CD14-positive monocyte (primary cell): ENCODE measurements at regions not wholly inside any gene's neighbourhood (a gene's known extent, or its start where the extent isn't known, plus 50 kb on each side); places are given as distances from the start of the nearest gene placed in this dataset.

Experiments
- DNase-seq, 3 donors: peaks; one replicate each; pipeline ENCODE4 v3.0.0-alpha.2; 2011 to 2022
- H2AFZ ChIP-seq: 2 replicates; pipeline ENCODE4 v1.6.0; 2012; ENCODE audit warnings: mild to moderate bottlenecking, low read depth, low read length, inconsistent platforms; ENCODE audit not compliant: insufficient read depth, poor library complexity, severe bottlenecking
- H3K27ac ChIP-seq, 2 donors: 1 replicate in 1 of 2; 2 replicates in 1 of 2; pipeline ENCODE4 v1.5.1; 2012 to 2013; ENCODE audit warnings: low read length in 2 of 2, control low read depth in 1 of 2, inconsistent platforms in 1 of 2, low read depth in 1 of 2, mild to moderate bottlenecking in 1 of 2
- H3K27me3 ChIP-seq, 2 donors: one replicate each; pipeline versions ENCODE4 v1.6.0 to v1.6.1; 2011 to 2013; ENCODE audit warnings: low read length in 2 of 2; ENCODE audit not compliant: control insufficient read depth in 2 of 2, insufficient read depth in 2 of 2
- H3K36me3 ChIP-seq, 2 donors: replicated peaks in 1 of 2; 1 replicate in 1 of 2; 2 replicates in 1 of 2; pipeline versions ENCODE4 v1.5.1 to v1.6.1; 2012 to 2013; ENCODE audit warnings: low read length in 2 of 2, control low read depth in 1 of 2, inconsistent platforms in 1 of 2, mild to moderate bottlenecking in 1 of 2; ENCODE audit not compliant: insufficient read depth in 2 of 2, control insufficient read depth in 1 of 2
- H3K4me1 ChIP-seq, 2 donors: 1 replicate in 1 of 2; 2 replicates in 1 of 2; pipeline versions ENCODE4 v1.5.1 to v1.6.1; 2012 to 2013; ENCODE audit warnings: low read length in 2 of 2, control low read depth in 1 of 2, inconsistent platforms in 1 of 2, mild to moderate bottlenecking in 1 of 2, moderate library complexity in 1 of 2; ENCODE audit not compliant: insufficient read depth in 2 of 2, control insufficient read depth in 1 of 2
- H3K4me2 ChIP-seq: replicated peaks from 2 replicates; pipeline ENCODE3; 2012; ENCODE audit warnings: low read length, moderate library complexity, mild to moderate bottlenecking; ENCODE audit not compliant: poor library complexity, severe bottlenecking; ENCODE audit errors: extremely low read depth
- H3K4me3 ChIP-seq, 3 experiments: fragments of 200-600 bp in 1 of 3; sonication (generic) in 1 of 3; replicated peaks in 1 of 3; 1 replicate in 2 of 3; 2 replicates in 1 of 3; pipeline ENCODE4 v1.5.1; 2011 to 2013; ENCODE audit warnings: low read length in 3 of 3, mild to moderate bottlenecking in 3 of 3, control low read depth in 2 of 3, low read depth in 2 of 3, inconsistent platforms in 1 of 3, moderate library complexity in 1 of 3
- H3K79me2 ChIP-seq: 2 replicates; pipeline ENCODE4 v1.6.0; 2012; ENCODE audit warnings: mild to moderate bottlenecking, control low read depth, inconsistent platforms, low read length, moderate library complexity; ENCODE audit not compliant: insufficient read depth
- H3K9ac ChIP-seq: 2 replicates; pipeline ENCODE4 v1.6.0; 2017; ENCODE audit warnings: low read length, mild to moderate bottlenecking; ENCODE audit not compliant: insufficient read depth, poor library complexity, severe bottlenecking
- H3K9me3 ChIP-seq, 2 donors: replicated peaks in 1 of 2; 1 replicate in 1 of 2; 2 replicates in 1 of 2; pipeline versions ENCODE4 v1.5.1 to v1.6.1; 2012 to 2013; ENCODE audit warnings: low read length in 2 of 2, control low read depth in 1 of 2; ENCODE audit not compliant: control insufficient read depth in 1 of 2, insufficient read depth in 1 of 2
- H4K20me1 ChIP-seq: 2 replicates; pipeline ENCODE4 v1.6.0; 2012; ENCODE audit warnings: mild to moderate bottlenecking, low read length, control low read depth, moderate library complexity; ENCODE audit not compliant: insufficient read depth
- H3K27ac Mint-ChIP-seq, 7 donors: one replicate each; pipeline ENCODE4 v1.8.0; 2020; ENCODE audit warnings: mild to moderate bottlenecking in 7 of 7, mixed read lengths in 7 of 7, moderate library complexity in 6 of 7, inconsistent platforms in 2 of 7
- H3K27me3 Mint-ChIP-seq, 3 donors: one replicate each; pipeline ENCODE4 v1.8.0; 2021 to 2022; ENCODE audit warnings: low read depth in 3 of 3, mild to moderate bottlenecking in 3 of 3, mixed read lengths in 3 of 3, moderate library complexity in 3 of 3, inconsistent platforms in 1 of 3
- H3K36me3 Mint-ChIP-seq, 2 donors: one replicate each; pipeline ENCODE4 v1.8.0; 2020; ENCODE audit warnings: mixed read lengths in 2 of 2, inconsistent platforms in 1 of 2, mild to moderate bottlenecking in 1 of 2
- H3K4me1 Mint-ChIP-seq: one replicate; pipeline ENCODE4 v1.8.0; 2020; ENCODE audit warnings: mild to moderate bottlenecking, mixed read lengths
- H3K4me3 Mint-ChIP-seq, 2 donors: one replicate each; pipeline ENCODE4 v1.8.0; 2020; ENCODE audit warnings: mild to moderate bottlenecking in 2 of 2, mixed read lengths in 2 of 2, moderate library complexity in 1 of 2
- H3K9me3 Mint-ChIP-seq, 7 donors: one replicate each; pipeline ENCODE4 v1.8.0; 2020 to 2022; ENCODE audit warnings: mixed read lengths in 7 of 7, mild to moderate bottlenecking in 6 of 7, moderate library complexity in 6 of 7, inconsistent platforms in 2 of 7
- CTCF ChIP-seq: fragments of 200-600 bp; IDR thresholded peaks from one replicate; pipeline ENCODE4 v1.8.0; 2022; ENCODE audit warnings: antibody characterized with exemption, mild to moderate bottlenecking
- WGBS: methylation state at CpG from one replicate; pipeline ENCODE4 v1.1.5; 2013; ENCODE audit warnings: missing lambda C conversion rate; ENCODE audit not compliant: insufficient coverage; 5-methylcytosine and 5-hydroxymethylcytosine counted together
- intact Hi-C, 2 donors: fragments of 100-400 bp; cut with micrococcal nuclease; formaldehyde crosslinking; loops; one replicate each; pipeline versions ENCODE4 v1.15.0 to v1.15.1; 2023

- Mint-ChIP-seq H3K4me1 (no peaks in the 10 kb centered on the region), H3K27ac (no peak overlapping the region), H3K9me3 (peaks cover 0 to 3% (median 0%) of the 10 kb centered on the region in 7 donors), H3K27me3 (peaks cover 8 to 17% (median 15%) of the 10 kb centered on the region in 3 donors), H3K4me3 (no peak overlapping the region), H3K36me3 (no peaks in the 10 kb centered on the region)
- Histone ChIP-seq H3K27me3 (no peaks in the 10 kb centered on the region), H2AFZ (no peak overlapping the region), H3K79me2 (no peaks in the 10 kb centered on the region), H3K9ac (no peak overlapping the region), H4K20me1 (no peaks in the 10 kb centered on the region), H3K4me2 (no peak overlapping the region), H3K27ac (no peak overlapping the region), H3K9me3 (no peaks in the 10 kb centered on the region), H3K4me3 (no peak overlapping the region), H3K36me3 (no peaks in the 10 kb centered on the region), H3K4me1 (no peaks in the 10 kb centered on the region)
- WGBS: 88% methylated on average over 7 of the region's 17 CpGs
- DNase-seq: no peak
- TF ChIP-seq CTCF: no peak
- intact Hi-C loops: no loop called here
Measured at GRCh38 chr10:69684020-69684980, 54.3 kb downstream of the FAM241B start.

- no peaks in the 10 kb centered on the region for H3K4me1 Mint-ChIP-seq
- intact Hi-C loops: no loop called here
- H3K9ac ChIP-seq: no peak overlapping the region
- H3K27ac ChIP-seq: no peak overlapping the region
- H3K4me1 ChIP-seq: no peaks in the 10 kb centered on the region
- H3K4me3 Mint-ChIP-seq: no peak overlapping the region
- TF ChIP-seq CTCF: no peak
- no peak for DNase-seq
- H4K20me1 ChIP-seq: no peaks in the 10 kb centered on the region
- no peak overlapping the region for H3K4me3 ChIP-seq
- H3K9me3 Mint-ChIP-seq: peaks cover 0 to 3% (median 0%) of the 10 kb centered on the region in 7 donors
- no peak overlapping the region for H3K4me2 ChIP-seq
- no peak overlapping the region for H2AFZ ChIP-seq
- H3K27me3 Mint-ChIP-seq: peaks cover 9 to 15% (median 10%) of the 10 kb centered on the region in 3 donors
- H3K27me3 ChIP-seq: no peaks in the 10 kb centered on the region
- H3K36me3 ChIP-seq: no peaks in the 10 kb centered on the region
- no peaks in the 10 kb centered on the region for H3K9me3 ChIP-seq
- WGBS: 40% methylated on average over 2 of the region's 4 CpGs
- no peaks in the 10 kb centered on the region for H3K36me3 Mint-ChIP-seq
- no peak overlapping the region for H3K27ac Mint-ChIP-seq
- no peaks in the 10 kb centered on the region for H3K79me2 ChIP-seq
Measured at GRCh38 chr10:69684981-69685353, 54.9 kb downstream of the FAM241B start.
